HEK293T (cell line): ENCODE measurements at regions not wholly inside any gene's neighbourhood (a gene's known extent, or its start where the extent isn't known, plus 50 kb on each side); places are given as distances from the start of the nearest gene placed in this dataset.

Experiments used
- CTCF ChIA-PET: fragments of 350-600 bp; formaldehyde crosslinking; extraction: SDS; loops from one replicate; lab custom pipeline; 2021; ENCODE audit warnings: antibody characterized with exemption, inconsistent platforms; lab: Yijun Ruan, JAX
- POLR2A ChIA-PET: fragments of 350-600 bp; formaldehyde crosslinking; extraction: SDS; loops from one replicate; lab custom pipeline; 2020; ENCODE audit warnings: antibody characterized with exemption, inconsistent platforms; lab: Yijun Ruan, JAX
- DNase-seq: peaks from one replicate; pipeline ENCODE4 v3.0.0; 2012; ENCODE audit warnings: mixed read lengths; ENCODE audit errors: extremely low spot score
- ARNT ChIP-seq: fragments of 450-650 bp; IDR thresholded peaks from 2 replicates; pipeline ENCODE4 v1.6.1; 2017; ENCODE audit warnings: mild to moderate bottlenecking
- BHLHE40 ChIP-seq: fragments of 450-650 bp; IDR thresholded peaks from 2 replicates; pipeline ENCODE4 v1.6.1; 2016; ENCODE audit warnings: mild to moderate bottlenecking, moderate library complexity, borderline replicate concordance
- CTBP1 ChIP-seq: fragments of 450-650 bp; IDR thresholded peaks from 2 replicates; pipeline ENCODE4 v1.6.1; 2016; ENCODE audit warnings: borderline replicate concordance
- ELF4 ChIP-seq: fragments of 450-650 bp; IDR thresholded peaks from 2 replicates; pipeline ENCODE4 v1.6.1; 2017; ENCODE audit warnings: antibody characterized with exemption
- FOXA1 ChIP-seq: fragments of 450-650 bp; IDR thresholded peaks from 2 replicates; pipeline ENCODE4 v1.6.1; 2016; ENCODE audit warnings: mild to moderate bottlenecking
- FOXK2 ChIP-seq: fragments of 450-650 bp; IDR thresholded peaks from 2 replicates; pipeline ENCODE4 v1.6.1; 2016; ENCODE audit warnings: mild to moderate bottlenecking
- FOXM1 ChIP-seq: fragments of 450-650 bp; IDR thresholded peaks from 2 replicates; pipeline ENCODE4 v1.6.1; 2017; ENCODE audit warnings: mild to moderate bottlenecking, borderline replicate concordance
- HDGF ChIP-seq: fragments of 450-650 bp; IDR thresholded peaks from 2 replicates; pipeline ENCODE4 v1.6.1; 2017; ENCODE audit warnings: antibody characterized with exemption, borderline replicate concordance
- L3MBTL2 ChIP-seq: fragments of 450-650 bp; conservative IDR thresholded peaks from 2 replicates; pipeline ENCODE4 v1.6.1; 2016; ENCODE audit warnings: mild to moderate bottlenecking
- LEF1 ChIP-seq: fragments of 450-650 bp; IDR thresholded peaks from 2 replicates; pipeline ENCODE4 v1.6.1; 2017; ENCODE audit warnings: mild to moderate bottlenecking, borderline replicate concordance
- NFRKB ChIP-seq: fragments of 450-650 bp; IDR thresholded peaks from 2 replicates; pipeline ENCODE4 v1.6.1; 2016; ENCODE audit warnings: mild to moderate bottlenecking, moderate library complexity
- SP1 ChIP-seq: fragments of 450-650 bp; IDR thresholded peaks from 2 replicates; pipeline ENCODE4 v1.6.1; 2017
- SUZ12 ChIP-seq: fragments of 450-650 bp; IDR thresholded peaks from 2 replicates; pipeline ENCODE4 v1.6.1; 2016; ENCODE audit warnings: mild to moderate bottlenecking
- TARDBP ChIP-seq: fragments of 450-650 bp; IDR thresholded peaks from 2 replicates; pipeline ENCODE4 v1.6.1; 2016
- ZNF384 ChIP-seq: fragments of 450-650 bp; IDR thresholded peaks from 2 replicates; pipeline ENCODE4 v1.6.1; 2016
- TF ChIP-seq, protein P1 (sequence below): fragments of 450-650 bp; IDR thresholded peaks from 2 replicates; pipeline ENCODE4 v1.6.1; 2016

DNA sequence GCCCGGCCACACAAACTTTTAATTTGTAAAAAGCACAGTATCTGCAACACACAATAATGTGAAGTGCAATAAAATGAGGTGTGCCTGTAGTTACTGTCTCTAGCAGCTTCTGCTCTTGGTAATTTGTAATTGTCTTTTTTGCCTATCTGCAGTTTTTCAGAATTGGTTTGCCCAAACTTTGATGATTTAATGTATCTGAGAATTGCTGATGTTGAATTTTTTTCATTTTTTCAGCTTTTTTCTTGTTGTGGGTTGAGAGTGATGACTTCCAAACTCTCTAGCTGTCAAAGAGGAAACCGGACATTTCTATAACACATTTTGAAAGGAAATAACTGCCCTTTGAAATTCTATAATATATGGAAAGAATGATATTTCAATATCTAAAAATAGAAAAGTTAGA lies 236.9 kb downstream of the RERGL start:
- no peak for TF ChIP-seq FOXA1
- TF ChIP-seq TARDBP, result no peak
- TF ChIP-seq NFRKB, result no peak
- no peak for TF ChIP-seq SUZ12
- TF ChIP-seq LEF1, result no peak
- TF ChIP-seq ELF4, result no peak
- TF ChIP-seq, protein P1, sequence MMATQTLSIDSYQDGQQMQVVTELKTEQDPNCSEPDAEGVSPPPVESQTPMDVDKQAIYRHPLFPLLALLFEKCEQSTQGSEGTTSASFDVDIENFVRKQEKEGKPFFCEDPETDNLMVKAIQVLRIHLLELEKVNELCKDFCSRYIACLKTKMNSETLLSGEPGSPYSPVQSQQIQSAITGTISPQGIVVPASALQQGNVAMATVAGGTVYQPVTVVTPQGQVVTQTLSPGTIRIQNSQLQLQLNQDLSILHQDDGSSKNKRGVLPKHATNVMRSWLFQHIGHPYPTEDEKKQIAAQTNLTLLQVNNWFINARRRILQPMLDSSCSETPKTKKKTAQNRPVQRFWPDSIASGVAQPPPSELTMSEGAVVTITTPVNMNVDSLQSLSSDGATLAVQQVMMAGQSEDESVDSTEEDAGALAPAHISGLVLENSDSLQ, result no peak
- no peak for TF ChIP-seq ZNF384
- TF ChIP-seq ARNT, result no peak
- TF ChIP-seq FOXK2, result no peak
- POLR2A ChIA-PET, result no interaction called here
- DNase-seq, result no peak
- CTCF ChIA-PET, result no interaction called here

GRCh38 chr12:17841496-17841895 lies 248.5 kb downstream of the RERGL start:
- TF ChIP-seq ARNT, result no peak
- no peak for TF ChIP-seq HDGF
- no peak for TF ChIP-seq LEF1
- no peak for TF ChIP-seq SP1
- ChIA-PET POLR2A (no interaction called here), CTCF (no interaction called here)
- DNase-seq, result no peak

- ChIA-PET POLR2A (no interaction called here), CTCF (no interaction called here)
- TF ChIP-seq HDGF (no peak), L3MBTL2 (no peak), FOXK2 (no peak), ZNF384 (no peak), SUZ12 (no peak), TARDBP (no peak), ELF4 (no peak), NFRKB (no peak), ARNT (no peak), CTBP1 (no peak), BHLHE40 (no peak), SP1 (no peak), LEF1 (no peak), FOXM1 (no peak), FOXA1 (no peak)
- TF ChIP-seq, protein P1, result no peak
- no peak for DNase-seq
These were observed 260.2 kb downstream of the RERGL start for GRCh38 chr12:17829813-17830212.

- ChIA-PET POLR2A (no interaction called here), CTCF (no interaction called here)
- TF ChIP-seq, protein P1, result no peak
- TF ChIP-seq FOXM1 (no peak), LEF1 (no peak), ZNF384 (no peak), CTBP1 (no peak), FOXA1 (no peak), FOXK2 (no peak), TARDBP (no peak), ARNT (no peak), HDGF (no peak)
- DNase-seq, result no peak
These were observed 271.1 kb downstream of the RERGL start for GRCh38 chr12:17818931-17819330.

GRCh38 chr12:17810399-17810798 lies 279.6 kb downstream of the RERGL start:
- ChIA-PET POLR2A (no interaction called here), CTCF (no interaction called here)
- DNase-seq, result no peak
- no peak for TF ChIP-seq BHLHE40
- no peak for TF ChIP-seq NFRKB
- TF ChIP-seq HDGF, result no peak
- TF ChIP-seq TARDBP, result no peak
- TF ChIP-seq FOXA1, result no peak
- no peak for TF ChIP-seq CTBP1
- no peak for TF ChIP-seq FOXK2
- TF ChIP-seq SP1, result no peak
- no peak for TF ChIP-seq LEF1

DNA sequence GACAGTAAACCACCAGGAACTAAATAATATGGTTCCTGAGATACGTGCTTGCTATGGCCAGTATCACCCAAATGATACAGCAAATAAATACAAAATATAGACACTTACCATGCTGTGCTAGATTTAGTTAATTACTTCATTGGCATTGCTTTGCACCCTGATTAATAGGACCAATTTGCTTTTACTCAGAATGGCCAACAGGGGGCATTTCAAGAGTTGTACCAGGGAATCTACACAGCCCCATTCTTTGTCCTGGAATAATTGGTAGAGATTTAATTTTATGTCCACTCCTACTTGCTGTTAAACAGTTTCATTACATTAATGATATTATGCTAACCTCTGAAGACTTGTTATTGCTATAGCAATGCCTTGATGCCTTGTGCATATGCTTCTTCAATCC lies 280.8 kb downstream of the RERGL start:
- ChIA-PET CTCF (no interaction called here), POLR2A (no interaction called here)
- no peak for TF ChIP-seq SP1
- TF ChIP-seq BHLHE40, result no peak
- TF ChIP-seq SUZ12, result no peak
- TF ChIP-seq FOXK2, result no peak
- TF ChIP-seq NFRKB, result no peak
- TF ChIP-seq FOXM1, result no peak
- no peak for TF ChIP-seq ELF4
- no peak for TF ChIP-seq TARDBP
- TF ChIP-seq ZNF384, result no peak
- no peak for TF ChIP-seq L3MBTL2
- TF ChIP-seq FOXA1, result no peak
- TF ChIP-seq CTBP1, result no peak
- TF ChIP-seq, protein P1, result no peak
- no peak for TF ChIP-seq LEF1
- no peak for TF ChIP-seq HDGF
- TF ChIP-seq ARNT, result no peak
- no peak for DNase-seq
